ENCODE measurements at regions not wholly inside any gene's neighbourhood (a gene's known extent, or its start where the extent isn't known, plus 50 kb on each side); places are given as distances from the start of the nearest gene placed in this dataset.

DNA sequence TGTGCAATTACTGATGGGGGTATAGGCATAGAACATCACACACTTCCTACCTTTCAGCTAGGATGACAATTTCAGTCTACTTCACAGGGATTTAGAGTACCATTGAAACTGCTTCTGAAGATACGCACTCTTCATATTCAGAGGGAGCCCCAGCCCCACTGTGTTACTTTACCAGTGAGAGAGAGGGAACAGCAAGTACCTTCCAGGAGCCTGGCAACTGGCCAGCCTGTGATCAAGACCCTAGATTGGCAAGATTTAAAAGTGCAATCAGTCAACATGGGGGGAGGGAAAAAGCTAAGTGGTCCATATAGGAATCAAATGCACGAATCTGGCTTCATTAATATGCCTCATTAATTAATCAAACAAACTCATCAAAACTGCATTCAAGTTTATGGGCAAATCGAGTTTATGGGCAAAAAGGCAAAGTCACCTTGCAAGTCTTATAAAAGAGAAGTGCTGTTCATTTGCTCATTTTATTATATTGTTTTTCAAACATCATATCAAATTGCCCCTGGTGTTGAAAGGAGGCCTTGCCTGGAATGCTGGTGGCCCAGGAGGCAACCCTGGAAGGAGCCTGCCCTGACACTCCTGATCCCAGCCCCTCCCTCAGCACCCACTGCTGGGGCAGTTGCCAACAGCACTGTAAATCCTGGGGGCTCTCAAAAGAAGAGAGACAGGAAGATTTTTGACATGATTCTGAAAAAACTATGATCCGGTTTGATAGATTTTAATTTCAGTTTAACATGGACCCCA is 184.9 kb upstream of the DPT start:
- TF ChIP-seq, protein P1, sequence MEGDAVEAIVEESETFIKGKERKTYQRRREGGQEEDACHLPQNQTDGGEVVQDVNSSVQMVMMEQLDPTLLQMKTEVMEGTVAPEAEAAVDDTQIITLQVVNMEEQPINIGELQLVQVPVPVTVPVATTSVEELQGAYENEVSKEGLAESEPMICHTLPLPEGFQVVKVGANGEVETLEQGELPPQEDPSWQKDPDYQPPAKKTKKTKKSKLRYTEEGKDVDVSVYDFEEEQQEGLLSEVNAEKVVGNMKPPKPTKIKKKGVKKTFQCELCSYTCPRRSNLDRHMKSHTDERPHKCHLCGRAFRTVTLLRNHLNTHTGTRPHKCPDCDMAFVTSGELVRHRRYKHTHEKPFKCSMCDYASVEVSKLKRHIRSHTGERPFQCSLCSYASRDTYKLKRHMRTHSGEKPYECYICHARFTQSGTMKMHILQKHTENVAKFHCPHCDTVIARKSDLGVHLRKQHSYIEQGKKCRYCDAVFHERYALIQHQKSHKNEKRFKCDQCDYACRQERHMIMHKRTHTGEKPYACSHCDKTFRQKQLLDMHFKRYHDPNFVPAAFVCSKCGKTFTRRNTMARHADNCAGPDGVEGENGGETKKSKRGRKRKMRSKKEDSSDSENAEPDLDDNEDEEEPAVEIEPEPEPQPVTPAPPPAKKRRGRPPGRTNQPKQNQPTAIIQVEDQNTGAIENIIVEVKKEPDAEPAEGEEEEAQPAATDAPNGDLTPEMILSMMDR (IDR thresholded peaks at IDR 0.05; ENCODE audit: low read depth, low read length): no peak
- H3K4me3 ChIP-seq (ENCODE audit: low read depth, low read length): no peak overlapping the region

DNA sequence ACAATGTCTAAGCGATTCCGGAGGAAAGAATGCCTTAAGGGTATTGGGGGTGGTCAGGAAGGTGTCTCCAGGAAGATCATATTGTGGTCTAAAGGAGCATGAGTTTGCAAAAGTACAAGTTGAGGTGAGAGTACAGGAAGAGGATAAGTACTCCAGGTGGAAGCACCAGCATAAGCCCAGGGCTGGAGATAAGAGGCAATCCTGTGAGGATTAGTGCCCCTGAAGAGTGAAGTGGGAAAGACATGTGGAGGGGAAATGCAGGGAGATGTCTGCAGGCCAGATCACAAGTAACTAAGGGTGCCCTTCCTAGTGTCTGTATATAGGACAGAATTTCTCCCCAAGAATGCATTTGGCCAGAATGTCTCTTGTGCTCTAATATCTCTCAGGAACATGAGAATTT is 188.3 kb upstream of the DPT start:
- H3K4me3 ChIP-seq (ENCODE audit: low read depth, low read length): no peak overlapping the region

DNA sequence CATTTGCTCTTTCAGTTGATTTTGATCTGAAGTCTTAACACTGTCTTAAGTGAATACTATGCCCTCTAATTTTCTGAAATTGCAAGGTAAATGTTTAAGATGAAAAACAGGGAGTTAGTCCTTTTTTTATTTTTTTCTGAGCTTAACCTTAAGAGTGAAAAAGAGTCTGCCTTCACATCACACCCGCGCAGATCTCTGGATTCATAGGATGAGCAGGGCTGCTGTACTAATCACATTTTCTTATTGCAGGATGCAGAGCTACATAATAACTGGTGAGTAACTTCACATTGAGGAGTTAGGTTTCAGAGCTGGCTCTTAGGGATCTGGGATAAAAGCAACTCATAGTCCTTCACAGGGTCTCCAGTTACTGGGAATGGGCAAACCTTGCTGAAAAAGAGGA is 188.7 kb upstream of the ATP1B1 start:
- TF ChIP-seq, protein P1 (IDR thresholded peaks at IDR 0.05; ENCODE audit: low read depth, low read length): no peak
- H3K4me3 ChIP-seq (ENCODE audit: low read depth, low read length): no peak overlapping the region

More for the DNA sequence above, 188.3 kb upstream of the DPT start:
- TF ChIP-seq, protein P1 (IDR thresholded peaks at IDR 0.05; ENCODE audit: low read depth, low read length): no peak

DNA sequence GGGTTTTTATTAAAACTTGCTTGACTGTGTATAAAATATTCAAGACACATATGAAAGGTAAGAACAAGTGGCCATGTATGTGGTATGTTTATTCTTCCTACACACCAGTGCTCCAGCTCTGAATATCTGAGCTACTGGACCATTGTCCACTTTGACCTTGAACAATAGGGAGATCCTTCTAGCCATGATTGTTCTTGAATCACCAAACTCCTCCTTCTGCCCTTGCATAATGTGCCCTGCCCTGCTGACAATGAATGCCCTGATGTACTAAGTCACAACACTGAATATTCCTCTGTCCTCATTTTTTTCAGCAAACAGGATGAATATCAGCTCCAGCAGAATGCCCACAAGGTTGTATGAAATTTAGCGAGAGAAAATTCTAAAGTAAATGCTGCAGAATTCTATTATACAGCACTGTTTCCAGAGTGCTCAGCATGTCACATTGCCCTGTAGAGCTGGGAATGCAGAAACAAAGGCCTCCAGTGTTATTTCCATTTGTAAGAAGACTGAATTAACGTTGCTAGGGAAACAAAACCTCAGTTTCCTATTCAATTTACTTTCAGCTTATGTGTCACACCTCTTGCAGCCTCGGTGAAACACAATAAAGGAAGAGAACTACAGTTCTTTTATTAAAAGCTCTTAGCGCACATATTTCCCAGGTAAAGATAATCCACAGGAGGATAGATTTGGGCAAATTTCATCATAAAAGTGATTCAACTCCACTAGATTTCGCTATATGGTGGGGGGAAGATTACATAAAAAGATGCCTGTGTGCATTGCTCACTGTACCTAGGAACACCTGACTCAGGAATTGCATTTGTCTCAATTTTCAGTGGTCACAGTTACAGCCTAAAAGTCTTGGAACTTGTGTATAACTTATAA is 187.4 kb upstream of the ATP1B1 start:
- TF ChIP-seq, protein P1 (IDR thresholded peaks at IDR 0.05; ENCODE audit: low read depth, low read length): no peak
- no peak overlapping the region for H3K4me3 ChIP-seq (ENCODE audit: low read depth, low read length)

DNA sequence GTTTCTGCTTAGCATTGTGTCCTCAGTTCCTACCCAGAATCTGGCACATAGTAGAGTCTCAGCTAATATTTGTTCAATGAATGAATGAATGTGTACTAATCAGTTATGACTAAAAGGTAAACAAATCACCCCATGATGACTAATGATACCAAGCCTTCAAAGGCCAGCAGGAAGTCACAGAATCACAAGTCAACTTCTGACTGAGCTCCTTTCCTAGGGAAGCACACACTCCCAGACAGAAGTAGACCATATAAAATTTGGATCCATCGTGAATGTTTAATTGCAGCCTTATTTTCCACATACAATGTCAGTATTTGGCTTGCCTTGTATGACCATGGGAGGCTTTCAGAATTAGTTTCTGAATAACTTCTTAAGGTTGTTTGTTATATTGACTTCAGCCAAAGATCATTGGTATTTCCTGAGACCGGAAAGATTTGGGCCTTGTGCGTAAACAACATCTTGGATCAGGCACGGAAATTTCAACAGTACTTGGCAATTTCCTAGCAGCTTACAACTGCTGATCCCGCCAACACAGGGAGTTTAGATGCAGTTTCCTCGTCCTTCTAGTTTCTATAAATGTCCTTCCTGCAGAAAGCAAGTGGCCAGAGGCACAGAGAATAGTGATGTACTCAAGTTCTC is 185.9 kb upstream of the ATP1B1 start:
- TF ChIP-seq, protein P1 (IDR thresholded peaks at IDR 0.05; ENCODE audit: low read depth, low read length): no peak

DNA sequence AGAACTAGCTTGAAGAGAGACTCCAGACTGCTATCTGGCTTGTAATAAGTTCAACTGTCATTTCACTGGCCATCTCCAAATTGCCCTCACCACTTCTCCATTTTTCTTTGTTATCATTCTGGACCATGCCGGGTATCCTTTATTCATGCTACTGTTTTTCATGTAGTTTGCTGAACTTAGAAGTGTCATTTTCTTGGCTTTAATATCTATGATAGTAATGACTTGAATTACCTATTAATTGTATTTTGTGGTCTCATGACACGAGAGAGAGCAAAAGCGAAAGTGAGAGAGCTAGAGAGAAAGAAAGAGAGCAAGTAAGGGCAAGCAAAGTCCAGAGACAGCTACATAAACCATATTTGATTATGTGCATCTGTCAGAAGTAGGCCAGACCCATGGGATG is 184.9 kb upstream of the ATP1B1 start:
- no peak overlapping the region for H3K4me3 ChIP-seq (ENCODE audit: low read depth, low read length)
- TF ChIP-seq, protein P1 (IDR thresholded peaks at IDR 0.05; ENCODE audit: low read depth, low read length): no peak

More for the DNA sequence above, 185.9 kb upstream of the ATP1B1 start:
- peak overlapping the region; percentile 14; the same call in 1 of the 2 replicates for H3K4me3 ChIP-seq (ENCODE audit: low read depth, low read length)

All from WI38 (cell line).